ENCODE measurements at regions not wholly inside any gene's neighbourhood (a gene's known extent, or its start where the extent isn't known, plus 50 kb on each side); places are given as distances from the start of the nearest gene placed in this dataset.

- TF ChIP-seq, protein P1, sequence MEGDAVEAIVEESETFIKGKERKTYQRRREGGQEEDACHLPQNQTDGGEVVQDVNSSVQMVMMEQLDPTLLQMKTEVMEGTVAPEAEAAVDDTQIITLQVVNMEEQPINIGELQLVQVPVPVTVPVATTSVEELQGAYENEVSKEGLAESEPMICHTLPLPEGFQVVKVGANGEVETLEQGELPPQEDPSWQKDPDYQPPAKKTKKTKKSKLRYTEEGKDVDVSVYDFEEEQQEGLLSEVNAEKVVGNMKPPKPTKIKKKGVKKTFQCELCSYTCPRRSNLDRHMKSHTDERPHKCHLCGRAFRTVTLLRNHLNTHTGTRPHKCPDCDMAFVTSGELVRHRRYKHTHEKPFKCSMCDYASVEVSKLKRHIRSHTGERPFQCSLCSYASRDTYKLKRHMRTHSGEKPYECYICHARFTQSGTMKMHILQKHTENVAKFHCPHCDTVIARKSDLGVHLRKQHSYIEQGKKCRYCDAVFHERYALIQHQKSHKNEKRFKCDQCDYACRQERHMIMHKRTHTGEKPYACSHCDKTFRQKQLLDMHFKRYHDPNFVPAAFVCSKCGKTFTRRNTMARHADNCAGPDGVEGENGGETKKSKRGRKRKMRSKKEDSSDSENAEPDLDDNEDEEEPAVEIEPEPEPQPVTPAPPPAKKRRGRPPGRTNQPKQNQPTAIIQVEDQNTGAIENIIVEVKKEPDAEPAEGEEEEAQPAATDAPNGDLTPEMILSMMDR (IDR thresholded peaks at IDR 0.05) = no peak
- no peak for TF ChIP-seq EZH2 (IDR thresholded peaks at IDR 0.05)
- no peak for TF ChIP-seq EZH2phosphoT487 (IDR thresholded peaks at IDR 0.05)
Measured at GRCh38 chrX:25810202-25810601, 327.9 kb upstream of the MAGEB18 start.
